HG02642 (cell line): ENCODE measurements at regions not wholly inside any gene's neighbourhood (a gene's known extent, or its start where the extent isn't known, plus 50 kb on each side); places are given as distances from the start of the nearest gene placed in this dataset.
"Not testable (repeated sequence)": the region's sequence is repeated elsewhere in the genome, so short reads cannot be mapped to it uniquely, and the experiment has no call there.

ENCODE experiments used
- ATAC-seq: cut with Tn5 transposase; IDR thresholded peaks from one replicate; pipeline ENCODE4 v1.9.1; 2021; ENCODE audit warnings: mild to moderate bottlenecking; ENCODE audit not compliant: unreplicated experiment, poor library complexity

- ATAC-seq = no peak
Measured at GRCh38 chr12:47413806-47414205, 292.0 kb downstream of the RPAP3 start.

DNA sequence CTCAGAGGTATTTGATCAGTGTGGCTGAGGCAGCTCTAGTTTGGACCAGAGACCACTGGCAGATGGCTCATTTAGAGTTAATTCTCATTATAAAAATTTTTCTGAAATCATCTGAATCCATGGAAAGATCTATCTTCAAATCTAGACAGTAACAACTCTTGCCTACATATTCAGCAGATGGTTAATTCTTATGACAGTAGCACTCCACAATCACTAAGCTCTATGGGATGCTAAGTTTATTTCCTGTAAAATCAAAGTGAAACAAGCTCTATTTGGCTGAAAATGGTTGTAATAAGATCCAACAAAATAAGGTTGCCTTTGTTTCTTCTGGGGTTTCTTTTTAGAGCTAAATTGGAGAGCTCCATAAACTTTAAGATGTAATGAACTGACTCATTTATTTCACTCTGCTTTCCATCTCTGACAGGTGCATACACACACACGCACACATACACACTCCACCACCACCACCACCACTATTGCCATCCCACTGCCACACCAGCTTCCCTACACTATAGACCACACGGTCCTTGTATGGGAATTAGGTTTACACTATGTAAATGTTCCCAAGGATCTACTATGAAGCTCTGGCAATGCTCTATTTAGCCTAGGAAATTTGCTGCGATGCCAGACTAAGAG is 293.1 kb downstream of the RPAP3 start:
- no peak for ATAC-seq

DNA sequence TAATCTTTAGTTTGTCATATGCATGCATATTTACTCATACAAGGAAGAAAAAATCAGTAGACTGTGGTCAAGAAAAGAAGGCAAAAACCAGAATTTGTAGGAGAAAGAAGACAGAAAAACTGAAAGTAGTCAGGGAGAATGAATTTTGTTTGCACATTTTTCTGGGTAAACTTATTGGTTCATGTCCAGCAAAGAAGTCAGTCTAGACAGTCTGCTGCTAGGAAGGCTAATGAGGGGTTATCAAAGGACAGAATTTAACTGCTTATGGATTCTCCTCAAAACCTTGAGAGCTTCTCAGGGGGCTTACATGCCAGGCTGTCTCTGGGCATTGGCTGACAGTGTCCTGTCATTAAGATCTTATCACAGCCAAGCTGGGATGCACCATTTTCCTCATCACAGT is 293.9 kb downstream of the RPAP3 start:
- no peak for ATAC-seq

- no peak for ATAC-seq
Measured at GRCh38 chr12:47410862-47411261, 295.0 kb downstream of the RPAP3 start.

DNA sequence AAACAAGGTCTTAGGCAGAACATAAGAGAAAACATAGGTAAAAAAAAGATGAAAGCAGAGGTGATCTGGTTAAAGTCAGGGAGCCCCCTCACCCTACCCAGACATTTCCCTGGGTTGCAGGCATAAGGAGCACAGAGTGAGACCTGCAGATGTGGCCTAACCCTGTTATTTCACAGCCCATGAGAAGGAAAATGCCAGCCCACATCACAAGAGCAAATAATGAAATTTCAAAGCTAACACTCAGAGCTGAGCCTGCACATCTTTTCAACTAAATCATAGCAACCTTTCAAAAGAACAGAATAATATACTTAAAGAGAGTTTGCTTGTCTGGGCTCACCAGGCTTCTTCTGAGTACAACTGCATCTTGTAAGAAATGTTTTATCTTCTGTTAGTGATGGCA is 295.4 kb downstream of the RPAP3 start:
- ATAC-seq = no peak

GRCh38 chr12:47409310-47409987 is 296.4 kb downstream of the RPAP3 start:
- no peak for ATAC-seq

- peak; percentile 91 for ATAC-seq
Measured at GRCh38 chr12:47408171-47408871, 297.5 kb downstream of the RPAP3 start.

DNA sequence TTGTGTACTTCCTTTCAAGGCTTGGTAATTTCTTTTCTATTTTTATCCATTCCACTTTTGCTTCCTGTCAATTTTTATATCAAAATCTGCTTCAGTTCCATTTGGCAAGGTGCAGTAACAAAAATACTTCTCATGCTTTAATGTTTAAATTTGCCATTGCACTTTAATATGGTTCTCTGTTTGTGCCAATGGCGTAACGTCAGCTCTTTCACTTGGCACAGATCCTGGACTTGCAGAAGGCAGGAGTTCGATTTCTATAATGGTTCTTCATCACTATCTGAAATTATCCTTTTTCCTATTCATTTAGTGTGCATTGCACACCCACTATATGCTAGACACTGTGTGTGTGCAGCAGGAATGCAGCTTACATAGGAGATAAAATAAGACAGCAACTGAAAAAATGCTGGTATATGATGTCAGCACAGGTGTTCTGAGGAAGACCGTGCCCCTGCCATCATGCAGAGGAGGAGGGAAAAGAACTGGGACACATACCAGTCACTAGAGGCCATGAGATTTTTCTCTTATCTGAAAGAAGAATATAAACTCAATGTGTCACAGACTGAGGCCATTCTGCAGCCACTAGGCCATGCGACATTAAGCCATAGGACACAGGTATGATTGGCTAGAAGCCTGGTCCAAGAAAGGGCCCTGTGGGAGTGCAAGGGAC is 298.2 kb downstream of the RPAP3 start:
- ATAC-seq = no peak

DNA sequence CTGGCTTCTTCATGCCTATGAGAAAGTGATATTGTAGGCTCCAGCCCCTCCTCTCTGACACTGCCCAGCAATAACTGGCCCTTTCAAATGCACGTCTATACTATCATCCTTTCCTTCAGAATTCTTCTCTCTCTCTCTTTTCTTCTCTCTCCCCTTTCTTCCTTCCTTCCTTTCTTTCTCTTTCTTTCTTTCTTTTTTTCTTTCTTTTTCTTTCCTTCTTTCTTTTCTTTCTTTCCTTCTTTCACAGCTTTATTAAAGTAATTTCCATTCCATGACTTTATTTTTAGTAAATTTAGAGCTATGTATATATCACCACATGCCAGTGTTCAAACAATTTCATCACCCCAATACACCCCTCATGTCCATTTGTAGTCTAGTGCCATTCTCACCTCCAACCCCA is 302.1 kb downstream of the RPAP3 start:
- no peak for ATAC-seq

GRCh38 chr12:47401196-47401595 is 304.6 kb downstream of the RPAP3 start:
- not testable (repeated sequence) for ATAC-seq

DNA sequence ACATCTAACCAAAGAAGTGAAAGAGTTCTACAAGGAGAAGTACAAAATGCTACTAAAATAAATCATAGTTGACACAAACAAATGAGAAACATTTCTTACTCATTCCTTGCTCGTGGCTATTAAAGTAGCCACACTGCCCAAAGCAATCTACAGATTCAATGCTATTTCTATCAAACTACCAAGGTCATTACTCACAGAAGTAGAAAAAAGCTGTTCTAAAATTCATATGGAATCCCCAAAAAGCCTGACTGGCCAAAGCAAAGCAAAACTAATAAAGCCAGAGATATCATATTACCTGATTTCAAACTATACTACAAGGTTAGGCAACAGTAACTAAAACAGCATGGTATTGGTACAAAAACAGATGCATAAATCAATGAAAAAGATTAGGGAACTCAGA is 305.6 kb downstream of the RPAP3 start:
- ATAC-seq = no peak

GRCh38 chr12:47397664-47398281 is 308.1 kb downstream of the RPAP3 start:
- ATAC-seq = peak; percentile 70

- ATAC-seq = no peak
Measured at GRCh38 chr12:47396902-47397663, 308.7 kb downstream of the RPAP3 start.

DNA sequence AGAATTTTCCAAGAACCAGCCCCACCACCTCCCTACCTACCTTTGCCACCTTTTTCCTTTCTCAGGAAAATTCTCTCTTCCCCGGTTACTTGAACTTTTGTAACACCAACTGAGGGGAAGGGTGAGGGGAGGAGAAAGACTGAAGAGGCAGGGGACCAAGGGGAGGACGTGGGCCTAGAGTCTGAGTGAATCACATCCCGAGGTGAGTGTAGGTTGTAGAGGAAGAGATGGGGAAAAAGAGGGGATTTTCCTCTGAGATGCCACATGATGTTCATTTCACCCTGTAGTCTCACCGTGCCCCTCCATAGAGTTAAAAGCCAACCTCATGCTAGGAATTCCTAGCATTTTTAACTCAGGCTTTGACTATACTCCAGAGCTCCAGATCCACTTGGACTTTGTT is 311.8 kb downstream of the RPAP3 start:
- no peak for ATAC-seq

- ATAC-seq = no peak
Measured at GRCh38 chr12:47393403-47393790, 312.4 kb downstream of the RPAP3 start.

DNA sequence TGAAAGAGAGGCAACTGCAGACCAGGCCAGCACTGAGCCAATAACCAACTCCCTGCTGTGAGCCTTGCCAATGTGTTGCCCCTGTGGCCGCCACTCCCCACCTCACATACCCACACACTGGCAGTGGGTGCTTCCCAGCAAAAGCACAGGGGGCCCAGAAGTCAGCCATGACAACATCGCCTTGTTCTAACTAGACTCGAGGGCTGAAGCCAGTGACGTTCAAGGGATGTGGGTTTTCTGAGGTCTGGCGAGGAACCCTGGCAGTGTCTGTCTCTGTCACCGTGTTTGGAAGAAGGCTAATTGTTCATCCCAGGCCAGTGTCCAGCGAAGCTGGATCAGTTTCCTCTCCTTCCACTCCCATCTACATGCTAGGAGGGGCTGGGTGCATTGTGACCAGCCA is 311.8 kb upstream of the AMIGO2 start:
- ATAC-seq = no peak

DNA sequence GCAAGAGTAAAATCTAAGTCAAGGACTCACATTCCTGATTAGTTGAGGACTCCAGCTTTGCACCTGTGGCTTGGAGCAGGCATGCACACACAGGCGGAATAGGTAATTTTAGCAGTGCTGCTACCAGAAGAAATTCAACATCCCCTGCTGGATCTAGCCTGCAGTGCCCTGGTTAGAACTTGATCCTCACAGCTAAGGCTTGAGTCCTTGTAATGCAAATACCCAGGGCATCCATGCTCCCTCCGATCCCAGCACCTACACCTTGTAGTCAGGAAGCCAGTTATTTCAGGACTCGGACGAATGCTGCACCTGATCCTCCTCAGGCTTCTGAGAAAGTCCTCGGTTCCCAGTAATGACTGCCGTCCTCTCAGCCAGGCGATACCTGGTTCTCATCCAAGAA is 309.0 kb upstream of the AMIGO2 start:
- no peak for ATAC-seq

- ATAC-seq = no peak
Measured at GRCh38 chr12:47387994-47388393, 308.2 kb upstream of the AMIGO2 start.

- no peak for ATAC-seq
Measured at GRCh38 chr12:47385653-47386052, 305.9 kb upstream of the AMIGO2 start.

GRCh38 chr12:47383942-47384341 is 304.2 kb upstream of the AMIGO2 start:
- no peak for ATAC-seq
